NCI-H1436 (cell line): ENCODE measurements at regions not wholly inside any gene's neighbourhood (a gene's known extent, or its start where the extent isn't known, plus 50 kb on each side); places are given as distances from the start of the nearest gene placed in this dataset.

Source experiments
- DNase-seq: peaks from one replicate; lab custom pipeline; 2025; lab: John Stamatoyannopoulos, UW

DNA sequence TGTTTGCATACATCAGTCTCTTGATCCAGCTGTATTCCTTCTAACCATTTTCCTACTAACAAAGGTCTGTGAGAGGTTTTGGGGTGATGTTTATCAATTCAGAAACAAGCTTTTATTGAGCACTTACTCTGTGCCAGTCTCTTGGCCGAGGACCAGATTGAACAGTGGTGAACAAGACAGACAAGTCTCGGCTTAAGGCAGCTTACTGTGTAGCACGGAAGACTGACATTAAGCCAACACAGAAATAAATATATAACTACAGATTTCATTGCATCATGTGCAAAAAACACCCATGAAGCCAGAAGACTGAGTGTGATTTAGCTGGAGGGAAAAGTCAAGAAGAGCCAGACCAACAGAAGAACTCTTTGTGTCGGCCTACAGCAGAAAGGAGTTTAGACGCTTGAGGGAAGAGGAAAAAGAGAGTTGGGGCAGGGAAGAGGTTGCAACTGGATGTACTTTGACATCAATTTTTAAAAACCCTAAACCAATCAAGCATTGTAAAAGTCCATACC lies 549.6 kb upstream of the CITED2 start:
- DNase-seq: no peak

GRCh38 chr6:139922236-139922635 lies 547.8 kb upstream of the CITED2 start:
- DNase-seq: no peak

- DNase-seq: no peak
These were observed 546.3 kb upstream of the CITED2 start for GRCh38 chr6:139920776-139921100.

- no peak for DNase-seq
These were observed 545.8 kb upstream of the CITED2 start for GRCh38 chr6:139920027-139920775.

DNA sequence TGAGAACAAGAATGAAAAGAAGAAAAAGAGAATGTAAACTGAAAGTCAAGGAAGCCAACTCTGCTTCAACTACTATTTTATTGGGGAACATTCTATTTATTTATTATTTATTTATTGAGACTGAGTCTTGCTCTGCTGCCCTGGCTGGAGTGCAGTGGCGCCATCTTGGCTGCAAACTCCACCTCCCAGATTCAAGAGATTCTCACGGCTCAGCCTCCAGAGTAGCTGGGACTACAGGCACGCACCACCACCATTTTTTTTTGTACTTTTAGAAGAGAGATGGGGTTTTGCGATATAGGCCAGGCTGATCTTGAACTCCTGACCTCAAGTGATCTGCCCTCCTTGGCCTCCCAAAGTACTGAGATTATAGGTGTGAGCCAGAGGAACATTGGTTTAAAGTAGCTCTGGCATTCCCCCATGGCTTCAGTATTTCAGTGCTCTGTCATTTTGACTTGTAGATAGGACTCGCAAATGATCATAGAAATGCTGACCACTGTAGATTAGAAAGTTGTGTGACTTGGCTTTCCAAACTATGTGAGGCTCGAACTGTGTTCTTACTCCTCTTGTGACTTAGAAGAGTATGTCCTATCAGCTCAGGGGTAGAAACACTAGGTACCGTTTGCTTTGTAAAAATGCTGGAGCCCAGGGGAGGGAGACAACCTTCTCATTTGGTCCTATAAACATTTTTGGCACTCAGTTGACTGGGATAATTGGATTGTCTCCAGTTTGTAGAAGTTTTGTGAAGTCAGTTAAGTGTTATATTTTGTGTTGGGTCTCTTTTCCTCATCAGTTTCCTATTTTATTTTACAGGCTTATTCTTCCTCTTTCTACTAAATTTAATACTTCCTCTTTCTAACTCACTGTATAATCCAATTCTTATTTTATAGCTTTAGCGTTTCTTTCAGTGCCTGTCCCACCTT lies 544.9 kb upstream of the CITED2 start:
- DNase-seq: no peak

GRCh38 chr6:139917951-139918630 lies 543.6 kb upstream of the CITED2 start:
- DNase-seq: no peak

DNA sequence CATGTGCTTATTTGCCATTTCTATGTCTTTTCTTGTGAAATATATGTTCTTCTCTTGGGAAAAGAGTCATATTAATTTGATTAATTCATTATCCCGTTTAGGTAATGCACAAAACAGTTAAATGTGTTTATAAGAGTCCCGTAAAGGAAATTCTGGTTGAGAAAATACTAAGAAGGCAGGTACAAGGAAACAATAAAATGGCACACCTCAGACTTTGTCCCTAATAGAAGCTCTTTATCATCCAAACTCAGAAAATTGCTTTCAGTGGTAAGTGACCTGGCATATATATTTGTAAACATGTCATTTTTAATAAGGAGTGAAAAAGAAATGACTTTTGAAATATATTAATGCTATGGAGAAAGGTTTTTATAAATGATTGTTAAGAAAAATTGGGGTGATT lies 540.5 kb upstream of the CITED2 start:
- DNase-seq: no peak

GRCh38 chr6:139912735-139913400 lies 538.4 kb upstream of the CITED2 start:
- DNase-seq: no peak

GRCh38 chr6:139909992-139910391 lies 535.5 kb upstream of the CITED2 start:
- no peak for DNase-seq

- no peak for DNase-seq
These were observed 531.1 kb upstream of the CITED2 start for GRCh38 chr6:139905404-139906052.

- DNase-seq: no peak
These were observed 530.1 kb upstream of the CITED2 start for GRCh38 chr6:139904568-139904967.

DNA sequence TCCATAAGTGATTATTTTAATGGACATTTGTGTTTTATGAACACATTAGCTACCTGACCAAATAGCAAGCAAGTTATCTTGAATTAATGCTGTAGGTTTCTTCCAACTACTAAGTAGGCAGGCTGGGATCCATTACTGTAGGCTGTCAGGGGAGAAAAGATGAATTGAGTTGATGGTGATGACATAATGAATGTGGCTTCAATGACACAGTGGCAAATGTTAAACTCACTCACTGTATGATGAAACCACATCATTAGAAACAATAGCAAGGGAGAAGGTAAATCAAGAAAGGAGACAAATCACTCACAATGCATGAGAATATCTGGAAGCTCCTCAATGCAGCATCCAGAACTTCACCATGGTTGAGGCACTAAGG lies 529.7 kb upstream of the CITED2 start:
- DNase-seq: no peak

GRCh38 chr6:139903411-139904157 lies 529.1 kb upstream of the CITED2 start:
- no peak for DNase-seq

DNA sequence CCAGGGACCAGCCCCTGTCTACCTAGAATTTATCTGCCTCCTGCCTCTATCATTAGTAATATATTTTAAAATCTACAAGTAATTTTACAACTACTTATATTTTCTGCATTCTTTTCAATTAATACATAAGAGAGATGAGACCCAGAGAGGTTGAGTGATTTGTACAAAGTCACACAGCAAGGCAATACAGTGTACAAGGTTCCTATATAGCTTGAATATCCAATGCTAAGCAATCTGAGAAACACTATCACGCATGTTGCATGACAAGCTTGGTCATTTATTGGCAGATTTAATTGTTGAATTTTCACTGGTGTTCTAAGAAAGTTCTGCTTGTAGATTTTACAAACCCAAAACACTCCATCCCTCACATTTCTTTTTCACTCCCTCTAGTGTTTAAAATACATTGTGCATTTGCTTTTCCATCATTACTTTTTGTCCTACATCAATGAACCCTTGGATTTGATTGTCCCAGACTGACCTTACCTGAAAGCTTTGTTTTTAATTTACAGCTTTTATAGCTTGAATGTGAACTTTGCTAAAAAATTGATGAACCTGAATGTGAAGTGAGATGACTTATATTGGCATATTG lies 520.9 kb upstream of the CITED2 start:
- DNase-seq: no peak

GRCh38 chr6:139894271-139894670 lies 519.8 kb upstream of the CITED2 start:
- DNase-seq: no peak

- DNase-seq: no peak
These were observed 517.0 kb upstream of the CITED2 start for GRCh38 chr6:139891471-139891870.

DNA sequence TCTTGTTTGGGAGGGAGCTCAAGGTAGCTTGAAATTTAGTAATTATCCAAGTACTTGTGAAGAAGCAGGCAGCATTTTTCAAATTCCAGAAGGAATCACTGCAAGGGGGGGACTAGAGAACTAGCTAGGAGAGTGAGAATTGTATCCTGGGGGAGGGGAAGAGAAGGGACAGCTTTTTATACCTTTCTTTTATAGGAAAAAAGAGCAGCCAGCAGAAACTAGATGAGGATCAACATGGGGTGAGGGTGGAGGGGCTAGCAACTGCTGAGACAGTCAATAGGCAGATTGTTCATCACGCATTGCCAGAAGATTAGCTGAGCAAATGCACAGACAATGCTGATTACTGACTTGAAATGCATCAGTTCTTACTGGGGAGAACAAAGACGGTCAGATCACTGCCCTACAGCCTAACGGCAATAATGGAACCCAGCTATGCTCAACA lies 514.3 kb upstream of the CITED2 start:
- no peak for DNase-seq

DNA sequence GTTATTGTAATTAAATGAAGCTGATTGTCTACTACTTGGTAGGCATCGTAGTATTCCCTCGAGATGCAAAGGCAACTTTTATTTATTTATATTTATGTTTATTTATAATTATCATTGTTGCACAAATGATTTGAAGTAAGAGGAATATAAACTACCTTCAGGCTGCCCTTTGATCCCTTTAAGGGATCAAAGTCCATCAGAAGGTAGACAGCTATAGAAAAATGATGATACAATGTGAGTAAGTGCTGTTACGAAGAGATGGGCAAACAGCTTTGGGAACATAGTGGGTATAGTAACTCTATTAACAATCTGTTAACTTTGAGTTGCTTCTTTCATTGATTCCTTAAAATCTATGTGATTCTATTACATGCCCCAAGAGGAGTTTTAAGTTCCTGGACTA lies 512.8 kb upstream of the CITED2 start:
- DNase-seq: no peak

DNA sequence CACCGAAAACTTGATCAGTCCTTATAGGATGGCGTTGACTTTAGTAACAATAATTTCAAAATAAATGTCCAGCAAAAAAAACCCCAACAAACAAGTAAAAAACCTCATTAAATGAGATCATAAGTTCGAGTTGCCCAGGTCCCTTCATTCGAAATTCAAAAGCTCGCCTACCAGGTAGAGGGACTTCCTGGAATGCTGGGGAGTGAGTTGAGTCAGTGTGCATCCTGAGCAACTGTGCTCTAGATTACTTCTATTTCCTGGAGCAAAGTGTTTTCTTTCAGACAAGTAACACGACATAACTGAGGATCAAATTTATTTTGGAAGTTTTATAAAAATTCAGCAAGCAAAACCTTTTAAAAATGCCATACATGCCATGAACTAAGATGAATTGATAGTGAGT lies 511.9 kb upstream of the CITED2 start:
- no peak for DNase-seq

DNA sequence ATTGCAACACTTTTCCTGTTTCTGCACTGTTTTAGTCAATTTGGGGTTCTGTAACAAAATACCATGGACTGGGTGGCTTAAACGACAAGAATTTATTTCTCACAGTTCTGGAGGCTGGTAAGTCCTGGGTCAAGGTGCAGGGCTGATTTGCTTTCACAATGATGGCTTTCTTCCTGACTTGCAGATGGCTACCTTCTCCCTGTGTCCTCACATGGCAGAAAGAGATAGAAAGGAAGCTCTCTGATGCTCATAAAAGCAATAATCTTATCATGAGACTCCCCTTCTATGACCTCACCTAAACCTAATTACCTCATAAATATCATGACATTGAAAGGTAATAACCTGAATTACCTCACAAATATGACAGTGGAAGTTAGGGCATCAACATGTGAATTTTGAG lies 511.5 kb upstream of the CITED2 start:
- no peak for DNase-seq
